ENCODE measurements at regions not wholly inside any gene's neighbourhood (a gene's known extent, or its start where the extent isn't known, plus 50 kb on each side); places are given as distances from the start of the nearest gene placed in this dataset.
"Not testable (repeated sequence)": the region's sequence is repeated elsewhere in the genome, so short reads cannot be mapped to it uniquely, and the experiment has no call there.

- Histone ChIP-seq H3K4me1 (ENCODE audit: control insufficient read depth in 2 of 2, insufficient read depth in 2 of 2, low read length in 2 of 2) (no peaks in the 10 kb centered on the region), H3K27ac (ENCODE audit: low read depth in 1 of 2, low read length in 1 of 2) (no peak overlapping the region), H3K9me3 (ENCODE audit: control insufficient read depth in 2 of 2, insufficient read depth in 1 of 2, low read length in 1 of 2) (no peaks in the 10 kb centered on the region), H3K4me3 (ENCODE audit: low read length in 2 of 2) (no peak overlapping the region), H3K27me3 (ENCODE audit: control insufficient read depth in 2 of 2, insufficient read depth in 1 of 2, low read length in 1 of 2) (no peaks in the 10 kb centered on the region), H3K36me3 (ENCODE audit: control insufficient read depth in 2 of 2, insufficient read depth in 2 of 2, low read length in 1 of 2) (no peaks in the 10 kb centered on the region)
- WGBS: 88% methylated on average over 2 of the region's 2 CpGs
- no peak for DNase-seq (ENCODE audit: low read depth in 6 of 9, low spot score in 9 of 9)
These were observed 80.7 kb downstream of the TFAP2B start for GRCh38 chr6:50899306-50899870.

- no peak for DNase-seq (ENCODE audit: low read depth in 6 of 9, low spot score in 9 of 9)
- no peaks in the 10 kb centered on the region for H3K36me3 ChIP-seq (ENCODE audit: control insufficient read depth in 2 of 2, insufficient read depth in 2 of 2, low read length in 1 of 2)
These were observed 83.6 kb downstream of the TFAP2B start for GRCh38 chr6:50902260-50902659.

GRCh38 chr6:50905297-50905696, 86.6 kb downstream of the TFAP2B start:
- H3K27me3 ChIP-seq (ENCODE audit: control insufficient read depth in 2 of 2, insufficient read depth in 1 of 2, low read length in 1 of 2): no peaks in the 10 kb centered on the region
- WGBS: 91% methylated on average over 5 of the region's 5 CpGs
- H3K27ac ChIP-seq (ENCODE audit: low read depth in 1 of 2, low read length in 1 of 2): no peak overlapping the region
- H3K36me3 ChIP-seq (ENCODE audit: control insufficient read depth in 2 of 2, insufficient read depth in 2 of 2, low read length in 1 of 2): no peaks in the 10 kb centered on the region
- DNase-seq (ENCODE audit: low read depth in 6 of 9, low spot score in 9 of 9): no peak
- no peaks in the 10 kb centered on the region for H3K9me3 ChIP-seq (ENCODE audit: control insufficient read depth in 2 of 2, insufficient read depth in 1 of 2, low read length in 1 of 2)
- no peaks in the 10 kb centered on the region for H3K4me1 ChIP-seq (ENCODE audit: control insufficient read depth in 2 of 2, insufficient read depth in 2 of 2, low read length in 2 of 2)
- no peak overlapping the region for H3K4me3 ChIP-seq (ENCODE audit: low read length in 2 of 2)

More at GRCh38 chr6:50902260-50902659, 83.6 kb downstream of the TFAP2B start:
- Histone ChIP-seq H3K4me1 (ENCODE audit: control insufficient read depth in 2 of 2, insufficient read depth in 2 of 2, low read length in 2 of 2) (no peaks in the 10 kb centered on the region), H3K4me3 (ENCODE audit: low read length in 2 of 2) (no peak overlapping the region), H3K27me3 (ENCODE audit: control insufficient read depth in 2 of 2, insufficient read depth in 1 of 2, low read length in 1 of 2) (no peaks in the 10 kb centered on the region), H3K27ac (ENCODE audit: low read depth in 1 of 2, low read length in 1 of 2) (no peak overlapping the region), H3K9me3 (ENCODE audit: control insufficient read depth in 2 of 2, insufficient read depth in 1 of 2, low read length in 1 of 2) (no peaks in the 10 kb centered on the region)

GRCh38 chr6:50907565-50907964, 88.9 kb downstream of the TFAP2B start:
- Histone ChIP-seq H3K9me3 (ENCODE audit: control insufficient read depth in 2 of 2, insufficient read depth in 1 of 2, low read length in 1 of 2) (no peaks in the 10 kb centered on the region), H3K36me3 (ENCODE audit: control insufficient read depth in 2 of 2, insufficient read depth in 2 of 2, low read length in 1 of 2) (no peaks in the 10 kb centered on the region), H3K4me1 (ENCODE audit: control insufficient read depth in 2 of 2, insufficient read depth in 2 of 2, low read length in 2 of 2) (no peaks in the 10 kb centered on the region), H3K27me3 (ENCODE audit: control insufficient read depth in 2 of 2, insufficient read depth in 1 of 2, low read length in 1 of 2) (no peaks in the 10 kb centered on the region), H3K27ac (ENCODE audit: low read depth in 1 of 2, low read length in 1 of 2) (no peak overlapping the region), H3K4me3 (ENCODE audit: low read length in 2 of 2) (no peak overlapping the region)
- DNase-seq (ENCODE audit: low read depth in 6 of 9, low spot score in 9 of 9): no peak

- Histone ChIP-seq H3K36me3 (ENCODE audit: control insufficient read depth in 2 of 2, insufficient read depth in 2 of 2, low read length in 1 of 2) (no peaks in the 10 kb centered on the region), H3K4me1 (ENCODE audit: control insufficient read depth in 2 of 2, insufficient read depth in 2 of 2, low read length in 2 of 2) (no peaks in the 10 kb centered on the region), H3K4me3 (ENCODE audit: low read length in 2 of 2) (no peak overlapping the region), H3K9me3 (ENCODE audit: control insufficient read depth in 2 of 2, insufficient read depth in 1 of 2, low read length in 1 of 2) (peaks cover 0 to 4% of the 10 kb centered on the region in 2 donors), H3K27ac (ENCODE audit: low read depth in 1 of 2, low read length in 1 of 2) (no peak overlapping the region), H3K27me3 (ENCODE audit: control insufficient read depth in 2 of 2, insufficient read depth in 1 of 2, low read length in 1 of 2) (no peaks in the 10 kb centered on the region)
- no peak for DNase-seq (ENCODE audit: low read depth in 6 of 9, low spot score in 9 of 9)
- WGBS: 94% methylated on average over 20 of the region's 20 CpGs
These were observed 94.6 kb downstream of the TFAP2B start for GRCh38 chr6:50913105-50913770.

GRCh38 chr6:50921378-50921777, 102.7 kb downstream of the TFAP2B start:
- not testable (repeated sequence) for H3K9me3 ChIP-seq (ENCODE audit: control insufficient read depth in 2 of 2, insufficient read depth in 1 of 2, low read length in 1 of 2); H3K27me3 ChIP-seq (ENCODE audit: control insufficient read depth in 2 of 2, insufficient read depth in 1 of 2, low read length in 1 of 2); H3K27ac ChIP-seq (ENCODE audit: low read depth in 1 of 2, low read length in 1 of 2); H3K36me3 ChIP-seq (ENCODE audit: control insufficient read depth in 2 of 2, insufficient read depth in 2 of 2, low read length in 1 of 2); H3K4me3 ChIP-seq (ENCODE audit: low read length in 2 of 2); H3K4me1 ChIP-seq (ENCODE audit: control insufficient read depth in 2 of 2, insufficient read depth in 2 of 2, low read length in 2 of 2); DNase-seq (ENCODE audit: low read depth in 6 of 9, low spot score in 9 of 9)
- 95% methylated on average over 7 of the region's 7 CpGs for WGBS

- WGBS: 96% methylated on average over 4 of the region's 4 CpGs
These were observed 103.3 kb downstream of the TFAP2B start for GRCh38 chr6:50921968-50922367.

GRCh38 chr6:50922579-50923525, 104.2 kb downstream of the TFAP2B start:
- Histone ChIP-seq H3K36me3 (ENCODE audit: control insufficient read depth in 2 of 2, insufficient read depth in 2 of 2, low read length in 1 of 2) (no peaks in the 10 kb centered on the region), H3K4me3 (ENCODE audit: low read length in 2 of 2) (no peak overlapping the region), H3K9me3 (ENCODE audit: control insufficient read depth in 2 of 2, insufficient read depth in 1 of 2, low read length in 1 of 2) (peaks cover 0 to 3% of the 10 kb centered on the region in 2 donors), H3K27me3 (ENCODE audit: control insufficient read depth in 2 of 2, insufficient read depth in 1 of 2, low read length in 1 of 2) (no peaks in the 10 kb centered on the region), H3K4me1 (ENCODE audit: control insufficient read depth in 2 of 2, insufficient read depth in 2 of 2, low read length in 2 of 2) (no peaks in the 10 kb centered on the region), H3K27ac (ENCODE audit: low read depth in 1 of 2, low read length in 1 of 2) (no peak overlapping the region)
- 0% methylated on average over 1 of the region's 1 CpG for WGBS
- DNase-seq (ENCODE audit: low read depth in 6 of 9, low spot score in 9 of 9): no peak

More at GRCh38 chr6:50921968-50922367, 103.3 kb downstream of the TFAP2B start:
- DNase-seq (ENCODE audit: low read depth in 6 of 9, low spot score in 9 of 9): no peak
- Histone ChIP-seq H3K27ac (ENCODE audit: low read depth in 1 of 2, low read length in 1 of 2) (no peak overlapping the region), H3K27me3 (ENCODE audit: control insufficient read depth in 2 of 2, insufficient read depth in 1 of 2, low read length in 1 of 2) (no peaks in the 10 kb centered on the region), H3K4me1 (ENCODE audit: control insufficient read depth in 2 of 2, insufficient read depth in 2 of 2, low read length in 2 of 2) (no peaks in the 10 kb centered on the region), H3K9me3 (ENCODE audit: control insufficient read depth in 2 of 2, insufficient read depth in 1 of 2, low read length in 1 of 2) (peaks cover 0 to 3% of the 10 kb centered on the region in 2 donors), H3K4me3 (ENCODE audit: low read length in 2 of 2) (no peak overlapping the region), H3K36me3 (ENCODE audit: control insufficient read depth in 2 of 2, insufficient read depth in 2 of 2, low read length in 1 of 2) (no peaks in the 10 kb centered on the region)

GRCh38 chr6:50924758-50925157, 106.1 kb downstream of the TFAP2B start:
- no peak for DNase-seq (ENCODE audit: low read depth in 6 of 9, low spot score in 9 of 9)
- WGBS: 24% methylated on average over 3 of the region's 3 CpGs
- Histone ChIP-seq H3K4me1 (ENCODE audit: control insufficient read depth in 2 of 2, insufficient read depth in 2 of 2, low read length in 2 of 2) (no peaks in the 10 kb centered on the region), H3K9me3 (ENCODE audit: control insufficient read depth in 2 of 2, insufficient read depth in 1 of 2, low read length in 1 of 2) (peaks cover 0 to 3% of the 10 kb centered on the region in 2 donors), H3K27ac (ENCODE audit: low read depth in 1 of 2, low read length in 1 of 2) (no peak overlapping the region), H3K36me3 (ENCODE audit: control insufficient read depth in 2 of 2, insufficient read depth in 2 of 2, low read length in 1 of 2) (no peaks in the 10 kb centered on the region), H3K4me3 (ENCODE audit: low read length in 2 of 2) (no peak overlapping the region), H3K27me3 (ENCODE audit: control insufficient read depth in 2 of 2, insufficient read depth in 1 of 2, low read length in 1 of 2) (no peaks in the 10 kb centered on the region)

Data from thymus (tissue), 11 donors.